ENCODE measurements at regions not wholly inside any gene's neighbourhood (a gene's known extent, or its start where the extent isn't known, plus 50 kb on each side); places are given as distances from the start of the nearest gene placed in this dataset.
"Not testable (repeated sequence)": the region's sequence is repeated elsewhere in the genome, so short reads cannot be mapped to it uniquely, and the experiment has no call there.

DNA sequence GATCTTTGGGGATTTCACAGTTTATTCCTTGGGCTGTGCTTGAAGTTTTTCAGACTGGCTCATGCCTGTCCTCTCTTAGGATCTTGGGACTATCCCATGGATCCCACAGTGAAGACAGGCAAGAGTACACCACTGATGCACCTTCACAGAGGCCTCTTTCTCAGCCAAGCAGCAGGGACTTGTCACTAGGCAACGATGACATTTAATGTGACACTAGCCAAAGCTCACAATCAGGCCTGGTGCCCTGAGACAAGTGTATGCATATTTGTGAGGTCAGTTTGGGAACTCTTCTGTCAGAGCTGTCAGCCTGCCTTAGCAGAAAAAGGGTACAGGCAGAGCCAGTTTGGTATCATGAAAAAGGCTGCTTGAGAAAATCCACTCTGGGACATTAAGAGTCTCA, 68.7 kb downstream of the RBMY1F start:
- peak; percentile 93 for ATAC-seq
- DNase-seq (ENCODE audit: missing footprints); intact Hi-C loops (cut with DNase I): not testable (repeated sequence)

DNA sequence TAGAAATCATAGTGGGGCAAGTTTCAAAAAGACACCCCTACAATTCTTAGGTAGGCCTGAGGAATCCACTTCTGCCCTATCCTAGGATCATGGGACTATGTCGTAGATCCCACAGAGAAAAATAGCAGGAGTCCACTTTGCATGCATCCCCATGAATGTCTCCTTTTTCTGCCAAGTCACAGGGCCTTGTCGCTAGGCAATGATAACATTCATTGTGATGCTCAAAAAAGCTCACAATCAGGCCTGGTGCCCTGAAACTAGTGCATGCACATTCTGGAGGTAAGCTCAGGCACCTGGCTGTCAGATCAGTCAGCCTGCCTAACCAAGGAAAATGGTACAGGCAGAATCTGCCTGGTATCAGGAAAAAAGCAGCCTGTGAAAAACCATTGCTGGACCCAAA, 74.6 kb downstream of the RBMY1F start:
- intact Hi-C loops (cut with DNase I); DNase-seq (ENCODE audit: missing footprints): not testable (repeated sequence)
- peak; percentile 63 for ATAC-seq

DNA sequence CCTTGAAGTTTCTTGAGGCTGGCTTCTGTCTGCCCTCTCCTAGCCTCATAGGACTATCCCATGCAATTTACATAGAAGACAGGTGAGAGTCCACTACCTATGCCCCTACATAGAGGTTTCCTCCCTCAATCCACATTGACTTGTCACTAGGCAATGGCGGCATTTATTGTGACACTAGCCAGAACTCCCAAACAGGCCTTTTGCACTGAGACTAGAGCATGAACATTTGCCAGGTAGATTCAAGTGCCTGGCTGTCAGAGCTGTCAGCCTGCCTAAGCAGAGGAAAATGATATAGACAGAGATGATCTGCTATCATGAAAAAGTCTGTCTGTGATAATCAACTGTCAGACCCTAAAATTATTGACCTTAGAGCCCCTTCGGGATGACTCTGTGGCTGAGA, 81.2 kb downstream of the RBMY1F start:
- not testable (repeated sequence) for ATAC-seq

DNA sequence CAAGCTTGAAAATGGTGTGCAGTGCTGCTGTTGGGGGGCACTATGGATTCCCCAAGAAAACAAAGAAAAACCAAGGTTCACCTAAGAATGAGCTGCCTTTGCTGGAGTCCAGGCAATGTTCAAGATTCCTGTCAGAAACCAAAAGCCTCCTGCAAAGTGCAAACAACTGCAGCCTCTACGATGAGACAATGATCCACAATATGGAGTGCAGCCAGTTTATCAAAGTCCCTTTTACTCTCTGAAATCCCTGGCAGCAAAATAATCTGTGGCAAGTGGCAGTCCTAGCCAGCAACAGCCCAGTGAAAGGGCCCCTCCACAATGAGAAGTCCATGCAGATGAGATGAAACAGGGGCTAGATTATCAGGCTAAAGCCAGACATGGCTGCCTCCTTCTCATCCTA, 85.4 kb downstream of the RBMY1F start:
- DNase-seq (ENCODE audit: missing footprints); intact Hi-C loops (cut with DNase I); ATAC-seq: not testable (repeated sequence)

More for the DNA sequence above, 81.2 kb downstream of the RBMY1F start:
- DNase-seq (ENCODE audit: missing footprints); intact Hi-C loops (cut with DNase I): not testable (repeated sequence)

DNA sequence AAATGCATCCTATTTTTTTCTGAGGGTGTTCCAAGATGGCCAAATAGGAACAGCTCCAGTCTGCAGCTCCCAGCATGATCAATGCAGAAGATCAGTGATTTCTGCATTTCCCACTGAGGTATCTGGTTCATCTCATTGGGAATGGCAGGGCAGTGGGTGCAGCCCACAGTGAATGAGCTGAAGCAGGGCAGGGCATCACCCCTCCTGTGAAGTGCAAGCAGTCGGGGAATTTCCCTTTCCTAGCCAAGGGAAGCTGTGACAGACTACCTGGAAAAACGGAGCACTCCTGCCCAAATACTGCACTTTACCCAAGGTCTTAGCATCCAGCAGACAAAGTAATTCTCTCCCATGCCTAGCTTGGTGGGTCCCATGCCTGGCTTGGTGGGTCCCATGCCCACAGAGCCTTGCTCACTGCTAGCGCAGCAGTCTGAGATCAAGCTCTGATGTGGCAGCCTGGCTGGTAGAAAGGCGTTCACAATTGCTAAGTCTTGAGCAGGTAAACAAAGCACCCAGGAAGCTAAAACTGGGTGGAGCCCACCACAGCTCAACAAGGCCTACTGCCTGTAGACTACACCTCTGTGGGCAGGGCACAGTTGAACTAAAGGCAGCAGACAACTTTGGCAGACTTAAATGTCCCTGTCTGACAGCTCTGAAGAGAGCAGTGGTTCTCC, 96.6 kb downstream of the RBMY1F start:
- DNase-seq (ENCODE audit: missing footprints); ATAC-seq; intact Hi-C loops (cut with DNase I): not testable (repeated sequence)

DNA sequence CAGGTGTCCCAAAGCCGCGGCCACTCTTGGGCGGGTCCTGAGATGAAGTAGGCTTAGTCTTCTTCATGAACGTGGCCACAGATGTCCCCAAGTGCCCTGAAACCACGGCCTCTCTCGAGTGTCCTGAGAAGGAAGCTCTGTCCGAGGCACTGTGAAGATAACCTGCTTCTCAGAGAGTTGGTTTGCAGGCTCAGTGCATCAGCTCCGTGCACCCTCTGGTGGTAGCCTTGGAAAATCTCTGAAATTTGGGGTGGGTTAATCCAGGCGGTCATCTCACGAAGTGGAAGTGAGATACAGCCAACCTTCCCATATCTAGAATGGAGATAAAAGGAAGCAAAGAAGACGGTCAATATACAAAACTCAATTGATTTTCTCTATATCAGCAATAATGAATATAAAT, 110.5 kb downstream of the RBMY1F start:
- intact Hi-C loops (cut with DNase I): not testable (repeated sequence)

DNA sequence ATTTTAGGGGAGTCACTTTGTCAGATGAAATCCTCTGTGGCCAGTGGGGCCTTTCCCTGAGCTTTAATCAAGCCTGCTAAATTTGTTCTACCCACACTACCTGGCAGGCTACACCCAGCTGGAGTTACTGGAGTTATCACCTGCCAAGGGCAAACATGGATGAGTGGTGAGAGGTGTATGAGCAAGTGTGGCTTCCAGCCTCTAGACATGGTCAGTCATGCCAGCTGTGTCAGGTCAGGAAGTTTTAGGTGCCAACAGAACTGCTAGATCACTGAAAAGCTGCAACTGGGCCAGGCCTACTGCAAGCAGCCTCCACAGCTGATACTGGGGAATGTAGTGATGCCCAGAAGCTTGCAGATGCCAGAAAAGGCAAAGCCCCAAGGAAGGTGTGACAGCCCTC, 122.6 kb downstream of the RBMY1F start:
- DNase-seq (ENCODE audit: missing footprints); intact Hi-C loops (cut with DNase I): not testable (repeated sequence)
- peak; percentile 88 for ATAC-seq

More for the DNA sequence above, 110.5 kb downstream of the RBMY1F start:
- ATAC-seq; DNase-seq (ENCODE audit: missing footprints): not testable (repeated sequence)

DNA sequence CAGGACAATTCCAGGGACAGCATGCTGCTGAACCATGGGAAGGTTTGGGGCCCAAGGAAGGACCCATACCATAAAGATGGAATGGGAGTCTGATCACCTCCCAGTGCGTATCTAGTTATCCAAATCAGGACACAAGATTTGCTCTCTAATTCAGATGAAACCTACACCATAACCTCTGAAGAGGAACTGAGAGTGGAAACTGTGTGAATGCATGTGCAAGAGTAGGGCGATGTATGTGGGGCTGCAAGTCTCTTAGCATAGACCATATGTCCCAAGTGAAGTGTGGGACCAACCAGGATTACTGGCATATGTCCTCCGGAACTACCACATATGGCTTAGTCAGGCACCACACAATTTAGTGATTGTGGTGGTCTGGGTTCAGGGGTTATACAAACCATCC, 95.2 kb upstream of the RBMY1E start:
- intact Hi-C loops (cut with DNase I); ATAC-seq; DNase-seq (ENCODE audit: missing footprints): not testable (repeated sequence)

DNA sequence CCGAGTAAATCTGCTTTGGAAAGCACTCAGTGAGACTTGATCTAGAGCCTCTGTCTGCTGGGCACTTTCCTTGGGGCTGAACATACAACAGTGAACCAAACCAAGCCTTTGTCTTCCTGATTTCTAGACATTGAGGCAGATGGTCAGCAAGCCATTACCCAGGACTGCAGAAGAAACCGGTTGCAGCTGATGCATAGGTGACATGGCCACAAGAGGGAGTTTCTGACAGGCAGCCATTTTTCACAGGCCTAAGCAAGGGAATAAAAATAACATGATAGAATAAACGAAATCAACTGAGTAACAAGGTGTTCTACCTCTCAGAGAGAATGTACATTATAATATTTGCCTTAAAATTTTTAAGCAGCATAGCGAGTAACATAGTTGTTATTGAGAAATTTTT, 83.3 kb upstream of the RBMY1E start:
- intact Hi-C loops (cut with DNase I); ATAC-seq; DNase-seq (ENCODE audit: missing footprints): not testable (repeated sequence)

DNA sequence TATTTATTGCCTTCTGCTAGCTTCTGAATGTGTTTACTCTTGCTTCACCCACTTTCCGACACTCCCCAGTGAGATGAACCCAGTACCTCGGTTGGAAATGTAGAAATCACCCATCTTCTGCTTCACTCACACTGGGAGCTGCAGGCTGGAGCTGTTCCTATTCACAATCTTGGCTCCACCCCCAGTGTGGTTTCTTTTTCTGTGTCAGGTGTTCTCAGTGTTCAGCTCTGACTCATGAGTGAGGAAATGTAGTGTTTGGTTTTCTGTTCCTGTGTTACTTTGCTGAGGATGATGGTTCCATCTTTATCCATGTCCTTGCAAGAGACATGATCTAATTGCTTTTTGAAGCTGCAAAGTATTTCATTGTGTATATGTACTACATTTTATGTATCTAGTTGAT, 69.4 kb upstream of the RBMY1E start:
- ATAC-seq; DNase-seq (ENCODE audit: missing footprints); intact Hi-C loops (cut with DNase I): not testable (repeated sequence)

DNA sequence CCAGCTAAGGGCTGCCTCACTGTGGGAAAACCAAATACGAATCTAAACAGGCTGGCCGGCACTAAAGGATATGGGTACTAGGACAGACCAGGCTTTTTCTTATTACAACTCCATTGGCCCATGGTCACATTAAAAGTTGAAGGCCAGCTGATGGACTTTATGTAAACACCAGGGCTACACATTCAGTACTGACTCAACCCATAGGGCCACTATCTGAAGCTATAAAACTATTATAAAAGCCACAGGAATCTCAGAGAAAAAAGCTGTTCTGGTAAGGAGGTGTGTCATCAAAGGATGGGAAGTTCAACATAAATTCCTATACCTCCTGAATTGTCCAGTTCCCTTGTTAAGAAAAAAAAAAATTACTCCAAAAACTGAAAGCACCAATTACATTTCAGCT, 63.1 kb upstream of the RBMY1E start:
- ATAC-seq; intact Hi-C loops (cut with DNase I): not testable (repeated sequence)

DNA sequence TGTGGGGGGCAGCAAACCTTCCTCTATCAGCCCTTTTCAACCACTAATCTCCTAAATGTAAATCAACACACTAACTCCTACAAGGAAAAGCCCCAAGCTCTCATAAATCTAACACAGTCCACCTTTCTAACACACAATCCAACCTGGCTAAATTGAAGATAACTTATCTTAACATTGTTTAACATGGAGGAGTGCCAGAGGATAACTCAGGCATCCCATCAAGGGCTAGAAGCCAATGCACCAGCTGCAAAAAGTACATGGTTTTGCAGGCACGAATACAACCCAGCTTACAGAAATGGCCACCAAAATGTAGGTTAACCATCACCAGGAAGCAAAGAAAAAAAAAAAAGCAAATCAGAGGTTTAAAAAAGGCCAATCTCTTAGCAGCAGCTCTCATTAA, 62.5 kb upstream of the RBMY1E start:
- DNase-seq (ENCODE audit: missing footprints); intact Hi-C loops (cut with DNase I); ATAC-seq: not testable (repeated sequence)

More for the DNA sequence above, 63.1 kb upstream of the RBMY1E start:
- DNase-seq (ENCODE audit: missing footprints): not testable (repeated sequence)

DNA sequence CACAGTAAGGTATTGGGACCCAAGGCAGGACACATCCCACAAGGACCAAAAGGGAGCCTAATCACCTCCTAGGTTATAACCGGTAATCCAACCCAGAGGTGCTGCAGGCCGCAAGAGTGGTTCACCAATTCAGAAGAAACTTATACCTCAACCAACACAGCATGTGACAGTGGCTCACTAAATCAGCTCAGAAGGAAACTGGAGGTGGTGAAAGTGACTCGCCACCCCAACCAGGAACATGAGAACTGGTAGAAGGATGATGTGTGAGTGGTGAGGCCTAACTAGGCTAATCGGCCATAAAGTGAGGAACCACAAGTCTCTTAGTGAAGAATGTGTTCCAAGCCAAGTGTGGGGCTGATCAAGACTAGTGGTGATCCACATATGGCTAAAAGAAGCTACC, 61.3 kb upstream of the RBMY1E start:
- DNase-seq (ENCODE audit: missing footprints); ATAC-seq; intact Hi-C loops (cut with DNase I): not testable (repeated sequence)

DNA sequence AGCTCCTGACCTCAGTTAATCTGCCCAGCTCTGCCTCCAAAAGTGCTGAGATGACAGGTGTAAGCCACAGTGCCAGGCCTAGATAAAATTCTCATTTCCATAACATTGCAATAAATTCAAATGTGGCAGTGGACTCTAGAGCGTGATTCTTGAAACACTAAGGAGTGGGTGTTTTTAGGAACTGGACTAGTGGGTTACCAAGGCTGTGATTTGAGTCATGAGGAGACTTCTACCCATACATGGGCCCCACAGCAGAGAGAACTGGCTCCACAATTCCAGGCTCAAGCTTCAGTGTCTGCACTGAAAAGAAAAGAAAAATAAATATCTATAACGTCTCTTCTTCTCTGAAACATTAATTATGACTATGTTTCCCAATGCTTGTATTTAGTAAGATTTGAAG, 60.4 kb upstream of the RBMY1E start:
- intact Hi-C loops (cut with DNase I); DNase-seq (ENCODE audit: missing footprints); ATAC-seq: not testable (repeated sequence)

All from Right ventricle myocardium inferior (tissue), 1 donor.